Activated CD4-positive, alpha-beta T cell treated with anti-CD3 and anti-CD28 coated beads, Interleukin-2, Interleukin-4, amounts not matched to agents 100 ng/mL and 50 ng/mL, durations not matched to agents 16 hours and 8 hours (primary cell): ENCODE measurements at regions not wholly inside any gene's neighbourhood (a gene's known extent, or its start where the extent isn't known, plus 50 kb on each side); places are given as distances from the start of the nearest gene placed in this dataset.
"Not testable (repeated sequence)": the region's sequence is repeated elsewhere in the genome, so short reads cannot be mapped to it uniquely, and the experiment has no call there.

Source experiments
- DNase-seq: peaks from one replicate; pipeline ENCODE4 v3.0.0-alpha.2; 2020; ENCODE audit warnings: low spot score

DNA sequence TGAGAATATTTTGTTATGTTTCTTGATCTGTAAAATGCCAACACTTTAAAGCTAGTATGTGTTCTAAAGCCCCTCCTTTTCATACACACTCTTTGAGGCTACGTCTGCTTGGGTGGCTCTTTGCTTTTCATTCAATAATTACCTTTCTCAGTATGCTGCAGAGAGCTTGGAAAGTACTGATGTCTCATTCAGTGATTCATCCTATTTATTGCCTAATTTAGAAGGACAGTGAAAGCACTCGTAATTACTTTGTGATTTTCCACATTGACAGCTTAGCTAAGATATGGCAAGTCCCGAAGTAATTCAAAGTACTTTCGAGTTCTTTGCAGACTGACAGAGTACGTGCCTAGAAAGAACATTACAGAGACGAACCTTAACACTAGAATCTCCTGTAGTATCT is 57.2 kb downstream of the BMP15 start:
- DNase-seq = no peak

GRCh38 chrX:50968871-50969635 is 58.5 kb downstream of the BMP15 start:
- not testable (repeated sequence) for DNase-seq

DNA sequence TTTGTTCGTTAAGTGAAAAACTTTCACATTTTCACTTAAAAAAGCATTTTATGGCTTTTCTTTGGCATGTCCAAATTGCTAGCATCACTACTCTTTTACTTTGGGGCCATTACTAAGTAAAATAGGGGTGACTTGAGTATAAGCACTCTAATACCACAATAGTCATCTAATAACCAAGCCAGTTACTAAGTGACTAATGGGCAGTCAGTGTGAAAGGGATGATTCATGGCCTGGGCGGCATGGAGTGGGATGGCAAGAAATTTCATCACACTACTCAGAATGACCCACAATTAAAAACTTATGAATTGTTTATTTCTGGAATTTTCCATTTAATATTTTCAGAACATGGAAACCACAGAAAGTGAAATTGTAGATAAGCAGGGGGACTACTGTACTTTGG is 60.9 kb downstream of the BMP15 start:
- peak; percentile 3 for DNase-seq

- DNase-seq = no peak
Measured at GRCh38 chrX:50973199-50973598, 62.7 kb downstream of the BMP15 start.

DNA sequence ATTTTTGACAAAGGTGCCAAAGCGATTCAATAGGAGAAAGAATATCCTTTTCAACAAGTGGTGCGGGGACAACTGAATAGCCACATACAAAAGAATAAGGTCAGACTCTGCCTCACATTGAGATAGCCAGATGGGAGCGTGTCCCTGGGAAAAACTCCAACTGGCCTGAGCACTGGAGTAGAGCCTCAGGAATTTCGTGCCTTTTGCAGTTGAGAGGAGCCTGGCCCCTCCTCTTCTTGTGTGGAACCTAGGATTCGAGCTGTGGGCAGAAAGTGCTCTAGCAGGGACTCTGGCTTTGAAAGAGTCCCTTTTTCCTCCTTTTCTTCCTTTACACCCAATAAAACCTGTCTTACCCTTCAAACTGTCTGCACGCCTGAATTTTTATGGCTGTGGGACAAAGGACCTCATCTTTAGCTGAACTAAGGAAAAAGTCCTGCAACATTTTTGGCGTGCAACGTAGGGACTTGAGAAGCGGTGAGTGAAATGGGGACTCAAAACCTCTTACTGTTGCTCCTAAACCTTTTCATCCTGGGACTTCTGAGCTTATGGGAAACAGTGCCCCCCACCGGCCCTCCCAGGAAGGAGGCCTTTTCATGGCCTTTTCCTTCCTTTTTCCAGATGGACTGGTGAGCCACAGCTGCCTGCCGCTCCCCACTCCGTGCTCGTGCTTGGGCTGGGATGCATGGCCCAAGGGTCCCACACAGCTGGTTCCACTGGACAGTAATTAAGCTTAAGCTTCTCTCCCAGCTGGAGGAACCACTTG is 68.6 kb downstream of the BMP15 start:
- DNase-seq = no peak

- no peak for DNase-seq
Measured at GRCh38 chrX:50980251-50980650, 69.7 kb downstream of the BMP15 start.

DNA sequence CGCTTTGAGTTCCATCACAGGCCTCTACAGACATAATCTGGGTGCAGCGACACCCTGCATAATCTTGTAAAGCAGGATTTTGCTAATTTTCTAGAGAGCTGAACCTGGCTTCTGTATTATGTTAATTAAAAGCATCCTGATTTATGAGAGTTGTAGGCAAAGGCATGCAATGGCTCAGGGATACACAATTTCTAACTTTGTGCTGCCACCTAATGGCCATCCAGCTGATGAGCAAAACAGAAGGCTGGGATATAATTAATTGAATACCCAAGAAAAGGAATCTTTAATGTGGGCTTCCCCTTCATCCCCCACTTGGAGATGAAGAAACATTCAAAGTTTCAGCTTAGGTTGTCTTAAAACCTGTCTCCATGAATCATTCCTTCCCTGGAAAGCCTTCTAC is 78.1 kb downstream of the BMP15 start:
- DNase-seq = peak; percentile 22

- DNase-seq = no peak
Measured at GRCh38 chrX:50996930-50997329, 86.4 kb downstream of the BMP15 start.

- not testable (repeated sequence) for DNase-seq
Measured at GRCh38 chrX:51000384-51000783, 89.8 kb downstream of the BMP15 start.

DNA sequence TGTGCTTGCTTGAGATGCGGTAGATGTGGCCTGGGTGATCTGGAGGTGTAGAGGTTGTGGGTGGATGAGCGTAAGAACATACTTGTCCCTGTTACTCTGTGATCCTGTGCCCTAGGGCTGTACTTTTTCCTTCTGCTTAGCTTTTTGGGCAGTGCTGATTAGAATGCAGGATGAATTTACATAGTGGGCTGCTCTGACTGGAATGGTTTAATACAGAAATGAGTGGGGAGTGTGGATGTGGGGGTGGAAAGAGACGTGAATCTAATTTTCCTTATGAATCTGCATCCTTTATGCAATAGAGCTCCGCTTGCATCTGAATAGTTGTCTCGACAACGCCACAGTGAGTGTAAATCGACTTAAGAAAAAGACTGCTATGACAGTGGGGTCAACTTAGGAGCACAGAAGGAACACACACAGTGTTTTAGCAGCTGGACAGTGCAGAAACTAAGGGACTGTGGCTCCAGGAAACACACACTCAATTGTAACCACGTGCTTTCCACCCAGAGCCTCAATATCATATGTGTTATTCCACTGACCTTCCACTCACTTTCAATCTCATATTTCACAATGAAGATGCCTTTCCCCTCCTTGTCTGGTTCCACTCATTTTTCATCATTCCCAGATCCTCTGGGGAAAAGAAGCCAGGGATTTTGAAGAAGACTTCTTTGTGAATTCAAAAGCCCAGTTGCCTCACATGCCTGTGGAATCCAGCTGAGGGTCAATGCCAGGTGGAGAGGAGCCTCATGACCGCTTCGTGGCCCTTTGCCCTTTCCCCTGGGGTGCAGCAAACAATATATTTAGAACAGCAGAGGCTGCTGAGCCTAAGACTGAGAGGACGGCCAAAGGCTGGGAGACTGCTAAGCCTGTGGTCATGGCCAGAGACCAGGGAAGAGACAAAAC is 91.4 kb downstream of the BMP15 start:
- DNase-seq = not testable (repeated sequence)

DNA sequence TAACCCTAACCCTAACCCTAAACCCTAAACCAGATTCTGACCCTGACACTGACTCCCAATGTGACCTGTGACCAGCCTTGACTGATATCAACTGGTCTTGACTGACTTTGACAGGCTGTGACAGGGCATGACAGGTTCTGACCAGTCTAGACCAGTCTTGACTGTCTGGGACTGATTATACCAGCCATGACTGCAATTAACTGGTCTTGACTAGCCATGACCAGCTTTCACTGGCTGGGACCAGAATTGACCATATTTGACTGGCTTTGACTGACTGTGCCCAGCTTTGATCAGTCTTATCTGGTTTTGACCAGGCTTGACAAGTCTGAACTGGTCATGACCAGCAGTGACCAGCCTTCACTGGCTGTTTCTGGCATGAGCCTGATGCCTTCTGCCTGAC is 95.5 kb downstream of the BMP15 start:
- no peak for DNase-seq

DNA sequence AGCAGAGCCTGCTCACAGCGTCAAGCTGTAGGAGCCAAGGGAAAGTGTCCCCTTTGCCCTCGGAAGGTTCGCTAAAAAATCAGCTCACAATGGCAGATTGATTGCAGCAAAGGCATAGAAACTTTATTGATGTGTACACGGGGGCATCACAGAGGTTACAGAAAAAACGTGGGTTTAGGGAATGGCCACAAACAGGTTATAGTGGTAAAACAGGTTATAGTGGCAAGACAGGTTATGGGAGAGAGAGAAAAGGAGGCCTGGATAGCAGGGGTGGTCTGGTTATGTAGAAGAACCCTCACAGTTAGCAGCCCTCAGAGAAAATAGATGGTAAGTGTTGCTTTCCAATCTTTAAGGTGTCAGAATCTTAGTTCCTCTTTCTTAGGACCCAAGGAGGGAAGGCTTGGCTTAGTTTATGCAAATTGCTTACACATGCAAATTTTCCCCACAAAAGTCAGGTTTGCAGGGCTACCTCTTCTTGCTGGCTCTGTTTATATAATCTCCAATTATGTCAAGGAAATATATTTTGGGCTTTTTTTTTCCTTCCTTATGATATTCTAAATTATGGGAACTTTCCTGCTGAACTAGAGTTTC is 113.7 kb downstream of the BMP15 start:
- DNase-seq = no peak

DNA sequence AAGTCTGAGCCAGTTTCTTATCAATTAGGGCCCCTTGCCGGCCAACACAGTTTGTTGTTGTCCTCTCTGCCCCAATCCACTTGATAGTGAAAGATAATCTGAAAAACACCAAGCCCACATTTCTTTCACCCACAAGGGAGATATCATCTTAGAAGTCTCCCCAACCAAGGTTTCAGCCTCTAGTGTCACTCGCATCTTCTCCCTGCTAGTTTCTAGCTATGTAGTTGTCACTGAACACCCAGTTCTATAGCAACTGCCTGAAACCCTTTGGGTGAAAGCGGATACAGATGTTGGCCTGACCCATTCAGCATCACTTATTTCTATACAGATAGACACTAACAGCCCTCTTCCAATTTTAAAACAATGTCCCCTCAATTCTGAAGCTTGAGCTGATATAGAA is 116.3 kb downstream of the BMP15 start:
- no peak for DNase-seq

DNA sequence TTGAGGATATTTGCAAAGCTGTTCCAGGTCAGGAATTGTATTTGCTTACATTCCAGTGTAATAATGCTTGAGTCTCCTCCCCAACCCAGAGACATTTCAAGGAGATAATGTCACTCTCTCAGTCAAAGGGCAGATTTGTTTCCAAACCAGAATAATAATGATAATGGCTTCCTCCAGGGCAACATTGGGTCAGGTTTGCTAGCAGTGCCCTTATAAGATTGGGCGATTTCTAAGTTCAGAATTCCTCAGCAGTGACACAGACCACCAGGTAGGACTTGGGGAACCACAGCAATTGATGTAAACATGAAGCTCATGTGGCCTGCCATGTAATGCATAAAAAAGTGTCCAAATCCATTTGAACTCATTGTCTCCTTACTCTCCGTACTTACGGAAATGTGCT is 125.2 kb downstream of the BMP15 start:
- no peak for DNase-seq

DNA sequence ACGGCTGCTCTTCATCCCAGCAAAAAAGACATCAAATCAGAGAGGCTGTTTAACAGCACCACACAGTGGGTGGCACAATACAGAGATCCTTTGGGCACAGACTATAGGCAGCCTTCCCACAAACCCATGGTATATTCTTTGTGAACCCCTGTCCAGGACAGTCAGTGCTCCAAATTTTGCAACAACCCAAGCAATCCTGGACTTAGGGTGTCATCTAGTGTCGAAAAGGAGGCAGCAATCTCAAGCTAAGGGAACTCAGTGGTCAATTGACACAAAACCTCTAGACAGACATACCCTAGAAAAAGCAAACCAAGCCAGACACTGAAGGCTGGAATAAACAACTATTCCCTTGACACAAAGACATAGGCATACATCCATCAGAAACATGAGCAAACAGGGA is 137.4 kb downstream of the BMP15 start:
- no peak for DNase-seq

- DNase-seq = no peak
Measured at GRCh38 chrX:51053741-51054140, 143.2 kb downstream of the BMP15 start.

- no peak for DNase-seq
Measured at GRCh38 chrX:51098046-51098445, 187.5 kb downstream of the BMP15 start.

DNA sequence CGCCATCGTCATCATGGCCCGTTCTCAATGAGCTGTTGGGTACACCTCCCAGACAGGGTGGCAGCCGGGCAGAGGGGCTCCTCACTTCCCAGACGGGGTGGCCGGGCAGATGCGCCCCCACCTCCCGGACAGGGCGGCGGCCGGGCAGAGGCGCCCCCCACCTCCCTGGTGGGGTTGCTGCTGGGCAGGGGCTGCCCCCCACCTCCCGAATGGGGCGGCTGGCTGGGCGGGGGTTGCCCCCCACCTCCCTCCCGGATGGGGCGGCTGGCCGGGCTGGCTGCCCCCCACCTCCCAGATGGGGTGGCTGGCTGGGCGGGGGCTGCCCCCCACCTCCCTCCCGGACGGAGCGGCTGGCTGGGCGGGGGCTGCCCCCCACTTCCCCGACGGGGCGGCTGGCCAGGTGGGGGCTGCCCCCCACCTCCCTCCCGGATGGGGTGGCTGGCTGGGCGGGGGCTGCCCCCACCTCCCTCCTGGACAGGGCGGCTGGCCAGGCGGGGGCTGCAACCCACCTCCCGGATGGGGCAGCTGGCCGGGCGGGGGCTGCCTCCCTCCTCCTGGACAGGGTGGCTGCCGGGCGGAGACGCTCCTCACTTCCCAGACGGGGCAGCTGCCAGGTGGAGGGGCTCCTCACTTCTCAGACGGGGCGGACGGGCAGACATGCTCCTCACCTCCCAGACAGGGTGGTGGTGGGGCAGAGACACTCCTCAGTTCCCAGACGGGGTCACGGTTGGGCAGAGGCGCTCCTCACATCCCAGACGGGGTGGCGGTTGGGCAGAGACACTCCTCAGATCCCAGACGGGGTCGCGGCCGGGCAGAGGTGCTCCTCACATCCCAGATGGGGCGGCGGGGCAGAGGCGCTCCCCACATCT is 208.8 kb downstream of the BMP15 start:
- DNase-seq = not testable (repeated sequence)

GRCh38 chrX:51125743-51126142 is 206.9 kb upstream of the NUDT10 start:
- not testable (repeated sequence) for DNase-seq

- DNase-seq = peak; percentile 60
Measured at GRCh38 chrX:51144828-51145442, 187.7 kb upstream of the NUDT10 start.

DNA sequence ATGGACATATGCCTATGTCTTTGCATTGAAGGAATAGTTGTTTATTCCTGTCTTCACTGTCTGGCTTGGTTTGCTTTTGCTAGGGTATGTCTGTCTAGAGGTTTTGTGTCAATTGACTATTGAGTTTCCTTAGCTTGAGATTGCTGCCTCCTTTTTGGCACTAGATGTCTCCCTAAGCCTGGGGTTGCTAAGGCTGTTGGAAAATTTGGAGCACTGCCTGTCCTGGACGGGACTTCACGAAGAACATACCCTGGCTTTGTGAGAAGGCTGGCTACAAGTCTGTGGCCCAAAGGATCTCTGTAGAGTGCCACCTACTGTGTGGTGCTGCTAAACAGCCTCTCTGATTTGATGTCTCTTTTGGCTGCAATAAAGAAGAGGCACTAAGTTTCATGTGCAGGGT is 183.8 kb upstream of the NUDT10 start:
- no peak for DNase-seq
